Neural progenitor cell (in vitro differentiated cells): ENCODE measurements at regions not wholly inside any gene's neighbourhood (a gene's known extent, or its start where the extent isn't known, plus 50 kb on each side); places are given as distances from the start of the nearest gene placed in this dataset.

Experiments
- DNase-seq: peaks from one replicate; pipeline ENCODE4 v3.0.0-alpha.2; 2016; ENCODE audit warnings: low spot score
- H2AFZ ChIP-seq: fragments of 200-600 bp; sonication (generic); replicated peaks from 2 replicates; pipeline ENCODE4 v1.6.1; 2016; ENCODE audit warnings: antibody characterized with exemption
- H3F3A ChIP-seq: fragments of 200-600 bp; sonication (generic); 2 replicates; pipeline ENCODE4 v1.6.1; 2016; ENCODE audit warnings: antibody characterized with exemption, low read depth
- H3K27ac ChIP-seq: fragments of 200-600 bp; sonication (generic); 2 replicates; pipeline ENCODE4 v1.5.1; 2016; ENCODE audit warnings: mild to moderate bottlenecking
- H3K27me3 ChIP-seq: fragments of 200-600 bp; sonication (generic); 2 replicates; pipeline ENCODE4 v1.6.1; 2016; ENCODE audit warnings: mild to moderate bottlenecking, moderate library complexity
- H3K36me3 ChIP-seq: fragments of 200-600 bp; sonication (generic); 2 replicates; pipeline ENCODE4 v1.5.1; 2016
- H3K4me1 ChIP-seq: fragments of 200-600 bp; sonication (generic); 2 replicates; pipeline ENCODE4 v1.6.1; 2016; ENCODE audit warnings: mixed run types
- H3K4me2 ChIP-seq: fragments of 200-600 bp; sonication (generic); 2 replicates; pipeline ENCODE4 v1.6.1; 2016
- H3K4me3 ChIP-seq: fragments of 200-600 bp; sonication (generic); 2 replicates; pipeline ENCODE4 v1.5.1; 2016
- H3K79me2 ChIP-seq: fragments of 200-600 bp; sonication (generic); 2 replicates; pipeline ENCODE4 v1.6.1; 2016; ENCODE audit warnings: low read depth
- H3K9ac ChIP-seq: fragments of 200-600 bp; sonication (generic); 2 replicates; pipeline ENCODE4 v1.6.1; 2016
- H3K9me3 ChIP-seq: fragments of 200-600 bp; sonication (generic); 2 replicates; pipeline ENCODE4 v1.5.1; 2016; ENCODE audit warnings: low read depth
- H4K20me1 ChIP-seq: fragments of 200-600 bp; sonication (generic); 2 replicates; pipeline ENCODE4 v1.6.1; 2016; ENCODE audit warnings: low read depth
- H3K27ac Mint-ChIP-seq: 3 replicates; pipeline ENCODE4 v1.8.0; 2021; ENCODE audit warnings: mixed read lengths
- H3K27me3 Mint-ChIP-seq: 2 replicates; pipeline ENCODE4 v1.8.0; 2022; ENCODE audit warnings: low read depth, mild to moderate bottlenecking, inconsistent platforms, moderate library complexity, mixed read lengths; ENCODE audit not compliant: insufficient read depth
- H3K36me3 Mint-ChIP-seq: 3 replicates; pipeline ENCODE4 v1.8.0; 2021; ENCODE audit warnings: mixed read lengths
- H3K4me1 Mint-ChIP-seq: 3 replicates; pipeline ENCODE4 v1.8.0; 2021; ENCODE audit warnings: mixed read lengths
- H3K4me3 Mint-ChIP-seq: 3 replicates; pipeline ENCODE4 v1.8.0; 2021; ENCODE audit warnings: mild to moderate bottlenecking, moderate library complexity, mixed read lengths
- H3K9me3 Mint-ChIP-seq: 3 replicates; pipeline ENCODE4 v1.8.0; 2020; ENCODE audit warnings: mixed read lengths
- CTCF ChIP-seq: fragments of 200-600 bp; sonication (generic); IDR thresholded peaks from 2 replicates; pipeline ENCODE4 v1.5.1; 2017; ENCODE audit warnings: antibody characterized with exemption, mild to moderate bottlenecking
- EZH2 ChIP-seq: fragments of 200-600 bp; sonication (generic); IDR thresholded peaks from 2 replicates; pipeline ENCODE4 v1.6.1; 2017; ENCODE audit warnings: antibody characterized with exemption, mild to moderate bottlenecking, moderate library complexity
- EZH2phosphoT487 ChIP-seq: fragments of 200-600 bp; sonication (generic); IDR thresholded peaks from 2 replicates; pipeline ENCODE4 v1.6.1; 2017; ENCODE audit warnings: antibody characterized with exemption

DNA sequence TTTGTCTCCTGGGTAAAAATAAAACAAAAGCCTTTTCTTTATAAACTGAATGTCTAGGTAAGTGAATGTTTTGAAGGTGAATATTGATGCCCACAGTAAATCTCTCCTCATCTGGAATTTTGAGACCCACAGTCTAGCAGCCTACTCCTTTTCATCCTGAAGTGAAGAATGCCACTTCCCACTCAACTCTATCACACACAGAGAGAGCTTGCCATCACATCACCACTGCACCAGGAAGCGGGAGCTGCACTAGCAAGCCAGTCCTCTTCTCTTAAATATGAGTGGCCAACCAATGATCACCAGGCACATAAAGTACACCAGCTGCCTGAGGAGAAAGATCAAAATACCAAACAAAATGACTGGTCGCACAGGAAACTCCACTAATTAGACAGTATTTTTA, 140.8 kb downstream of the MRPL39 start:
- Histone ChIP-seq H3K4me2 (no peak overlapping the region), H3K27ac (no peak overlapping the region), H3K4me1 (no peaks in the 10 kb centered on the region), H4K20me1 (no peaks in the 10 kb centered on the region), H3F3A (no peaks in the 10 kb centered on the region), H3K36me3 (no peaks in the 10 kb centered on the region), H3K79me2 (no peaks in the 10 kb centered on the region), H2AFZ (no peak overlapping the region), H3K9ac (no peak overlapping the region), H3K9me3 (no peaks in the 10 kb centered on the region), H3K4me3 (no peak overlapping the region), H3K27me3 (no peaks in the 10 kb centered on the region)
- no peaks in the 10 kb centered on the region for H3K36me3 Mint-ChIP-seq
- H3K4me3 Mint-ChIP-seq: no peak overlapping the region
- H3K4me1 Mint-ChIP-seq: no peaks in the 10 kb centered on the region
- H3K27me3 Mint-ChIP-seq: no peaks in the 10 kb centered on the region
- no peak overlapping the region for H3K27ac Mint-ChIP-seq
- TF ChIP-seq EZH2phosphoT487 (no peak), CTCF (no peak), EZH2 (no peak)
- DNase-seq: no peak
- no peaks in the 10 kb centered on the region for H3K9me3 Mint-ChIP-seq

- H3K36me3 ChIP-seq: no peaks in the 10 kb centered on the region
- Mint-ChIP-seq H3K9me3 (no peaks in the 10 kb centered on the region), H3K27ac (no peak overlapping the region), H3K4me1 (no peaks in the 10 kb centered on the region), H3K4me3 (no peak overlapping the region), H3K36me3 (no peaks in the 10 kb centered on the region), H3K27me3 (no peaks in the 10 kb centered on the region)
- no peak overlapping the region for H3K4me2 ChIP-seq
- H3K79me2 ChIP-seq: no peaks in the 10 kb centered on the region
- no peak overlapping the region for H3K9ac ChIP-seq
- no peak for DNase-seq
- no peak overlapping the region for H2AFZ ChIP-seq
- TF ChIP-seq EZH2: no peak
- H4K20me1 ChIP-seq: no peaks in the 10 kb centered on the region
- no peak overlapping the region for H3K27ac ChIP-seq
- H3K9me3 ChIP-seq: no peaks in the 10 kb centered on the region
- no peaks in the 10 kb centered on the region for H3K4me1 ChIP-seq
- no peaks in the 10 kb centered on the region for H3F3A ChIP-seq
- H3K27me3 ChIP-seq: no peaks in the 10 kb centered on the region
- H3K4me3 ChIP-seq: no peak overlapping the region
Observed at GRCh38 chr21:25465263-25465662, 142.0 kb downstream of the MRPL39 start.

DNA sequence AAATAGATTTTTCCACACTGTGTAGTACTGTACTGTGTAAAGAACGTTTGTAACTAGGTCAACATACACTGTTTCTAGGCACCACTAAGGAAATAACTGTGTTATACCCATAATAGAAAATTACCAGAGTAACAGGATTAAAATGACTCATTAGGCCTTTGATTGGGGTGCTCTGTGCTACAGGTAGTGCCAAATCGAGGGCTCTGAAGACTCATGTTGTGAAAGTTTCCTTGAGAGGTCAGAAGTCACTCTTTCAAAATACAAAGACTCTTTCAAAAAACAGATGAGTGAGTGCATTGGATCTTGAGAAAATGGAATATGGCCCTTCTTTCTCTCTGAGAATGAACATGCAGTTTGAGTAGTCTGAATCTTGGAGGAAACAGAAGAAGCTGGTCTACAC, 143.0 kb downstream of the MRPL39 start:
- Histone ChIP-seq H3K4me1 (no peaks in the 10 kb centered on the region), H3F3A (no peaks in the 10 kb centered on the region), H3K27me3 (no peaks in the 10 kb centered on the region), H3K4me2 (no peak overlapping the region), H4K20me1 (no peaks in the 10 kb centered on the region), H3K9me3 (no peaks in the 10 kb centered on the region), H2AFZ (no peak overlapping the region), H3K4me3 (no peak overlapping the region), H3K79me2 (no peaks in the 10 kb centered on the region), H3K27ac (no peak overlapping the region), H3K9ac (no peak overlapping the region), H3K36me3 (no peaks in the 10 kb centered on the region)
- Mint-ChIP-seq H3K4me1 (no peaks in the 10 kb centered on the region), H3K4me3 (no peak overlapping the region), H3K27me3 (no peaks in the 10 kb centered on the region), H3K27ac (no peak overlapping the region), H3K9me3 (no peaks in the 10 kb centered on the region), H3K36me3 (no peaks in the 10 kb centered on the region)
- DNase-seq: no peak
- TF ChIP-seq EZH2phosphoT487 (no peak), CTCF (no peak), EZH2 (no peak)

DNA sequence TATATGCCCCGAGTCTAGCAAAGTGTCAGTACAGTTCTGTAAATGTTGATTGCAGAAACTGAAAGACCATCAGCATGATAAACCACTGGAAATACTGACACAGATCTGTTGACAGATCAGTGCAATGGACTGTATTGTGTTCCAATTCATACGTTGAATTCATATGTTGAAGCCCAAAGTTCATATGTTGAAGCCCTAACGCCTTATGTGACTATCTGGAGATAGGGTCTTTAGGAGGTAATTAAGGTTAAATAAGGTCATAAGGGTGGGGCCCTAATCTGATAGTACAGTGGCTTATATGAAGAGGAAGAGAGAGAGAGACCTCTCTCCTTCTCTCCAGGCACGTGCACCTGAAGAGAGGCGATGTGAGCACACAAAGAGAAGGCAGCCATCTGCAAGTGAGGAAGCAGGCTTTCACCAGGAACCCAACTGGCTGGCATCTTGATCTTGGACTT, 144.7 kb downstream of the MRPL39 start:
- Histone ChIP-seq H2AFZ (no peak overlapping the region), H3K9ac (no peak overlapping the region), H4K20me1 (no peaks in the 10 kb centered on the region), H3K27ac (no peak overlapping the region), H3K4me1 (no peaks in the 10 kb centered on the region), H3K36me3 (no peaks in the 10 kb centered on the region), H3F3A (no peaks in the 10 kb centered on the region), H3K9me3 (no peaks in the 10 kb centered on the region), H3K4me3 (no peak overlapping the region), H3K79me2 (no peaks in the 10 kb centered on the region), H3K27me3 (no peaks in the 10 kb centered on the region), H3K4me2 (no peak overlapping the region)
- Mint-ChIP-seq H3K9me3 (no peaks in the 10 kb centered on the region), H3K27me3 (no peaks in the 10 kb centered on the region), H3K36me3 (no peaks in the 10 kb centered on the region), H3K4me1 (no peaks in the 10 kb centered on the region), H3K27ac (no peak overlapping the region), H3K4me3 (no peak overlapping the region)
- TF ChIP-seq EZH2phosphoT487 (no peak), EZH2 (no peak), CTCF (no peak)
- no peak for DNase-seq
